IMR-90 (cell line): ENCODE measurements at regions not wholly inside any gene's neighbourhood (a gene's known extent, or its start where the extent isn't known, plus 50 kb on each side); places are given as distances from the start of the nearest gene placed in this dataset.

Experiments used
- ATAC-seq: fragments of 200-7000 bp; cut with Tn5 transposase; 2 replicates; pipeline ENCODE4 v1.9.1; 2020; ENCODE audit warnings: low read depth, mild to moderate bottlenecking, moderate library complexity
- BruUV-seq: library from RNA; stranded (reverse); fragments of 400-500 nt; replicated peaks from 2 replicates; lab custom pipeline; 2021; lab: Mats Ljungman, UMichigan
- CTCF ChIA-PET: fragments of 300-600 bp; formaldehyde crosslinking; extraction: SDS; loops from one replicate; lab custom pipeline; 2021; ENCODE audit warnings: antibody characterized with exemption; lab: Yijun Ruan, JAX
- POLR2A ChIA-PET: fragments of 300-600 bp; sonication (Branson Sonifier 250); formaldehyde crosslinking; loops from one replicate; lab custom pipeline; 2022; ENCODE audit warnings: antibody characterized with exemption; ENCODE audit not compliant: unreplicated experiment; lab: Charles Lee
- DNase-seq: peaks from one replicate; pipeline ENCODE4 v3.0.0; 2013
- H2AFZ ChIP-seq: replicated peaks from 2 replicates; pipeline ENCODE3; 2013; ENCODE audit warnings: low read length, mild to moderate bottlenecking; ENCODE audit not compliant: poor library complexity
- H2AK5ac ChIP-seq: 2 replicates; pipeline ENCODE4 v1.6.1; 2013; ENCODE audit warnings: low read depth, low read length, inconsistent platforms
- H2AK9ac ChIP-seq: replicated peaks from 2 replicates; pipeline ENCODE3; 2013; ENCODE audit warnings: mild to moderate bottlenecking, low read depth, low read length, moderate library complexity; ENCODE audit not compliant: poor library complexity
- H2BK120ac ChIP-seq: 2 replicates; pipeline ENCODE4 v1.6.1; 2013; ENCODE audit warnings: low read depth, low read length, inconsistent platforms
- H2BK15ac ChIP-seq: 3 replicates; pipeline ENCODE4 v1.6.1; 2013; ENCODE audit warnings: low read depth, low read length, inconsistent platforms
- H2BK20ac ChIP-seq: 2 replicates; pipeline ENCODE4 v1.6.1; 2013; ENCODE audit warnings: low read depth, mild to moderate bottlenecking, inconsistent platforms, low read length, moderate library complexity
- H2BK5ac ChIP-seq: 2 replicates; pipeline ENCODE4 v1.6.1; 2013; ENCODE audit warnings: mild to moderate bottlenecking, low read depth, low read length, inconsistent platforms; ENCODE audit not compliant: poor library complexity, severe bottlenecking
- H3K14ac ChIP-seq: replicated peaks from 2 replicates; pipeline ENCODE4 v1.6.1; 2013; ENCODE audit warnings: low read depth, low read length, inconsistent platforms
- H3K18ac ChIP-seq: 2 replicates; pipeline ENCODE4 v1.6.1; 2013; ENCODE audit warnings: low read depth, low read length, control low read depth
- H3K23ac ChIP-seq: 2 replicates; pipeline ENCODE4 v1.6.1; 2013; ENCODE audit warnings: low read depth, low read length, inconsistent platforms
- H3K27ac ChIP-seq: 2 replicates; pipeline ENCODE4 v1.5.1; 2013; ENCODE audit warnings: mild to moderate bottlenecking, control low read depth, low read length; ENCODE audit not compliant: insufficient read depth
- H3K27me3 ChIP-seq: 2 replicates; pipeline ENCODE4 v1.6.1; 2013; ENCODE audit warnings: low read length; ENCODE audit not compliant: control insufficient read depth, insufficient read depth
- H3K36me3 ChIP-seq: 2 replicates; pipeline ENCODE4 v1.6.1; 2013; ENCODE audit warnings: low read length, mixed read lengths; ENCODE audit not compliant: control insufficient read depth, insufficient read depth
- H3K4ac ChIP-seq: 2 replicates; pipeline ENCODE4 v1.6.1; 2013; ENCODE audit warnings: low read depth, low read length, inconsistent platforms
- H3K4me1 ChIP-seq: 2 replicates; pipeline ENCODE4 v1.6.1; 2013; ENCODE audit warnings: low read length, mixed read lengths; ENCODE audit not compliant: control insufficient read depth, insufficient read depth
- H3K4me2 ChIP-seq: 2 replicates; pipeline ENCODE4 v1.6.1; 2013; ENCODE audit warnings: low read depth, mild to moderate bottlenecking, control low read depth, low read length, moderate library complexity
- H3K4me3 ChIP-seq: 2 replicates; pipeline ENCODE4 v1.5.1; 2013; ENCODE audit warnings: low read depth, mild to moderate bottlenecking, control low read depth, low read length, moderate library complexity; ENCODE audit not compliant: insufficient read depth
- H3K56ac ChIP-seq: 2 replicates; pipeline ENCODE4 v1.6.1; 2013; ENCODE audit warnings: low read length, inconsistent platforms; ENCODE audit not compliant: insufficient read depth; ENCODE audit errors: extremely low read depth
- H3K79me1 ChIP-seq, 2 experiments: 2 replicates each; pipeline ENCODE4 v1.6.1; 2013; ENCODE audit warnings: low read length in 2 of 2, inconsistent platforms in 1 of 2, low read depth in 1 of 2
- H3K9ac ChIP-seq: 2 replicates; pipeline ENCODE4 v1.6.1; 2013; ENCODE audit warnings: low read depth, low read length, control low read depth
- H3K9me1 ChIP-seq: 2 replicates; pipeline ENCODE4 v1.6.1; 2013; ENCODE audit warnings: low read length, inconsistent platforms; ENCODE audit not compliant: insufficient read depth
- H3K9me3 ChIP-seq: 2 replicates; pipeline ENCODE4 v1.6.1; 2013; ENCODE audit warnings: low read length; ENCODE audit not compliant: control insufficient read depth, insufficient read depth
- H4K20me1 ChIP-seq: 2 replicates; pipeline ENCODE4 v1.6.1; 2013; ENCODE audit warnings: low read length, inconsistent platforms; ENCODE audit not compliant: insufficient read depth
- H4K5ac ChIP-seq: 2 replicates; pipeline ENCODE4 v1.6.1; 2013; ENCODE audit warnings: mild to moderate bottlenecking, low read depth, low read length, control low read depth
- H4K8ac ChIP-seq, 2 experiments: 2 replicates each; pipeline ENCODE4 v1.6.1; 2013; ENCODE audit warnings: low read depth in 2 of 2, low read length in 2 of 2, control low read depth in 1 of 2, inconsistent platforms in 1 of 2
- H4K91ac ChIP-seq: 2 replicates; pipeline ENCODE4 v1.6.1; 2013; ENCODE audit warnings: low read depth, low read length, inconsistent platforms; ENCODE audit not compliant: insufficient read depth
- BHLHE40 ChIP-seq: fragments of 150-350 bp; IDR thresholded peaks from 2 replicates; pipeline ENCODE4 v1.6.1; 2016; ENCODE audit warnings: mild to moderate bottlenecking, low read depth, low read length
- CEBPB ChIP-seq: IDR thresholded peaks from 2 replicates; pipeline ENCODE4 v1.6.1; 2012; ENCODE audit warnings: low read depth, low read length, improper control_type of control experiment
- CHD1 ChIP-seq: IDR thresholded peaks from 2 replicates; pipeline ENCODE4 v1.6.1; 2012; ENCODE audit warnings: low read depth, low read length, improper control_type of control experiment
- FOS ChIP-seq: fragments of 150-350 bp; IDR thresholded peaks from 2 replicates; pipeline ENCODE4 v1.6.1; 2016; ENCODE audit warnings: low read depth, low read length
- MAFK ChIP-seq: IDR thresholded peaks from 2 replicates; pipeline ENCODE4 v1.6.1; 2012; ENCODE audit warnings: low read depth, low read length, improper control_type of control experiment
- MAZ ChIP-seq: IDR thresholded peaks from 2 replicates; pipeline ENCODE4 v1.6.1; 2012; ENCODE audit warnings: low read depth, mild to moderate bottlenecking, low read length, improper control_type of control experiment, moderate library complexity, borderline replicate concordance
- MXI1 ChIP-seq: IDR thresholded peaks from 2 replicates; pipeline ENCODE4 v1.6.1; 2012; ENCODE audit warnings: low read depth, mild to moderate bottlenecking, low read length, moderate library complexity, borderline replicate concordance
- NFE2L2 ChIP-seq: fragments of 150-350 bp; IDR thresholded peaks from 2 replicates; pipeline ENCODE4 v1.6.1; 2016; ENCODE audit warnings: low read depth, mild to moderate bottlenecking, low read length
- POLR2A ChIP-seq: IDR thresholded peaks from 2 replicates; pipeline ENCODE4 v1.6.1; 2012; ENCODE audit warnings: mild to moderate bottlenecking, low read depth, low read length
- RAD21 ChIP-seq: IDR thresholded peaks from 2 replicates; pipeline ENCODE4 v1.6.1; 2012; ENCODE audit warnings: low read length, improper control_type of control experiment
- RCOR1 ChIP-seq: IDR thresholded peaks from 2 replicates; pipeline ENCODE4 v1.6.1; 2012; ENCODE audit warnings: mild to moderate bottlenecking, low read length, improper control_type of control experiment; ENCODE audit not compliant: insufficient replicate concordance
- RFX5 ChIP-seq: IDR thresholded peaks from 2 replicates; pipeline ENCODE4 v1.8.0; 2012; ENCODE audit warnings: low read depth, mild to moderate bottlenecking, low read length, moderate library complexity
- SMC3 ChIP-seq: fragments of 150-350 bp; IDR thresholded peaks from 2 replicates; pipeline ENCODE4 v1.6.1; 2016; ENCODE audit warnings: low read depth, mild to moderate bottlenecking, antibody characterized with exemption, low read length, moderate library complexity
- USF2 ChIP-seq: fragments of 150-350 bp; IDR thresholded peaks from 2 replicates; pipeline ENCODE4 v1.6.1; 2017; ENCODE audit warnings: mild to moderate bottlenecking, antibody characterized with exemption, low read length, low read depth
- WGBS, 2 experiments: methylation state at CpG; one replicate each; pipeline versions ENCODE4 v1.1.5 to v1.1.7; 2013; ENCODE audit warnings: missing lambda C conversion rate in 2 of 2; ENCODE audit not compliant: insufficient read length in 1 of 2; ENCODE audit errors: extremely low coverage in 2 of 2; 5-methylcytosine and 5-hydroxymethylcytosine counted together
- dilution Hi-C: fragments of 300-500 bp; cut with HindIII; formaldehyde crosslinking; loops from one replicate; pipeline ENCODE4 v1.14.3; 2018; ENCODE audit warnings: low sequenced_read_pairs; ENCODE audit not compliant: unreplicated experiment
- in situ Hi-C: fragments of 300-500 bp; cut with MboI; formaldehyde crosslinking; loops from 3 replicates; pipeline ENCODE4 v1.14.3; 2019; ENCODE audit warnings: low sequenced_read_pairs, inconsistent platforms, mixed read lengths
- intact Hi-C: fragments of 100-400 bp; cut with micrococcal nuclease; formaldehyde crosslinking; loops from 2 replicates; pipeline ENCODE4 v1.10.0; 2022
- TF ChIP-seq, protein P1 (sequence below): conservative IDR thresholded peaks from 2 replicates; pipeline ENCODE4 v1.5.1; 2012; ENCODE audit warnings: mild to moderate bottlenecking, low read depth, low read length, improper control_type of control experiment
- TF ChIP-seq, protein P2 (sequence below): fragments of 150-350 bp; IDR thresholded peaks from 2 replicates; pipeline ENCODE4 v1.6.1; 2016; ENCODE audit warnings: low read depth, mild to moderate bottlenecking, low read length, moderate library complexity, borderline replicate concordance

GRCh38 chr12:89777733-89778379 is 69.2 kb upstream of the ATP2B1 start:
- Histone ChIP-seq H3K23ac (no peak overlapping the region), H3K18ac (no peak overlapping the region), H4K5ac (no peak overlapping the region), H2BK15ac (peak overlapping the region; percentile 44; the same call in 1 of the 3 replicates), H3K4me3 (no peak overlapping the region), H3K27ac (no peak overlapping the region), H3K36me3 (no peaks in the 10 kb centered on the region), H3K56ac (no peak overlapping the region), H3K79me1 (no peaks in the 10 kb centered on the region), H3K4ac (0 out of 2 replicates have a peak overlapping the region, but pooled peaks have one; percentile 24), H3K9me1 (peaks cover 7% of the 10 kb centered on the region), H3K9me3 (no peaks in the 10 kb centered on the region), H4K8ac (no peak overlapping the region; a peak in 1 of 4 replicates), H4K20me1 (no peaks in the 10 kb centered on the region), H2BK120ac (peak overlapping the region; percentile 40; the same call in 1 of the 2 replicates), H2AK5ac (no peak overlapping the region), H3K14ac (0 out of 2 replicates have a peak overlapping the region, but pooled peaks have one; percentile 21), H3K4me2 (no peak overlapping the region), H3K9ac (no peak overlapping the region), H3K27me3 (no peaks in the 10 kb centered on the region), H4K91ac (no peak overlapping the region), H2AK9ac (no peak overlapping the region), H2BK20ac (peak overlapping the region; percentile 33; the same call in 1 of the 2 replicates), H3K4me1 (peaks cover 4% of the 10 kb centered on the region), H2BK5ac (no peak overlapping the region), H2AFZ (no peak overlapping the region)
- ChIA-PET CTCF (no interaction called here), POLR2A (no interaction called here)
- no CpG with 5 or more reads among the region's 2 CpGs for WGBS, 2 experiments
- intact Hi-C loops: no loop called here
- in situ Hi-C loops: no loop called here
- DNase-seq (no peak), ATAC-seq (no peak)
- dilution Hi-C loops: no loop called here
- no TSS peak for BruUV-seq
- no peak for TF ChIP-seq CHD1
- no peak for TF ChIP-seq SMC3
- TF ChIP-seq, protein P1, sequence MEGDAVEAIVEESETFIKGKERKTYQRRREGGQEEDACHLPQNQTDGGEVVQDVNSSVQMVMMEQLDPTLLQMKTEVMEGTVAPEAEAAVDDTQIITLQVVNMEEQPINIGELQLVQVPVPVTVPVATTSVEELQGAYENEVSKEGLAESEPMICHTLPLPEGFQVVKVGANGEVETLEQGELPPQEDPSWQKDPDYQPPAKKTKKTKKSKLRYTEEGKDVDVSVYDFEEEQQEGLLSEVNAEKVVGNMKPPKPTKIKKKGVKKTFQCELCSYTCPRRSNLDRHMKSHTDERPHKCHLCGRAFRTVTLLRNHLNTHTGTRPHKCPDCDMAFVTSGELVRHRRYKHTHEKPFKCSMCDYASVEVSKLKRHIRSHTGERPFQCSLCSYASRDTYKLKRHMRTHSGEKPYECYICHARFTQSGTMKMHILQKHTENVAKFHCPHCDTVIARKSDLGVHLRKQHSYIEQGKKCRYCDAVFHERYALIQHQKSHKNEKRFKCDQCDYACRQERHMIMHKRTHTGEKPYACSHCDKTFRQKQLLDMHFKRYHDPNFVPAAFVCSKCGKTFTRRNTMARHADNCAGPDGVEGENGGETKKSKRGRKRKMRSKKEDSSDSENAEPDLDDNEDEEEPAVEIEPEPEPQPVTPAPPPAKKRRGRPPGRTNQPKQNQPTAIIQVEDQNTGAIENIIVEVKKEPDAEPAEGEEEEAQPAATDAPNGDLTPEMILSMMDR: no peak
- TF ChIP-seq NFE2L2: no peak
- no peak for TF ChIP-seq RFX5
- no peak for TF ChIP-seq RAD21
- TF ChIP-seq MXI1: no peak
- no peak for TF ChIP-seq POLR2A
- TF ChIP-seq, protein P2, sequence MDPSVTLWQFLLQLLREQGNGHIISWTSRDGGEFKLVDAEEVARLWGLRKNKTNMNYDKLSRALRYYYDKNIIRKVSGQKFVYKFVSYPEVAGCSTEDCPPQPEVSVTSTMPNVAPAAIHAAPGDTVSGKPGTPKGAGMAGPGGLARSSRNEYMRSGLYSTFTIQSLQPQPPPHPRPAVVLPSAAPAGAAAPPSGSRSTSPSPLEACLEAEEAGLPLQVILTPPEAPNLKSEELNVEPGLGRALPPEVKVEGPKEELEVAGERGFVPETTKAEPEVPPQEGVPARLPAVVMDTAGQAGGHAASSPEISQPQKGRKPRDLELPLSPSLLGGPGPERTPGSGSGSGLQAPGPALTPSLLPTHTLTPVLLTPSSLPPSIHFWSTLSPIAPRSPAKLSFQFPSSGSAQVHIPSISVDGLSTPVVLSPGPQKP: no peak
- TF ChIP-seq CEBPB: no peak
- no peak for TF ChIP-seq USF2
- no peak for TF ChIP-seq MAZ
- no peak for TF ChIP-seq MAFK
- TF ChIP-seq FOS: no peak
- TF ChIP-seq BHLHE40: no peak
- no peak for TF ChIP-seq RCOR1
